ENCODE measurements at regions not wholly inside any gene's neighbourhood (a gene's known extent, or its start where the extent isn't known, plus 50 kb on each side); places are given as distances from the start of the nearest gene placed in this dataset.

DNA sequence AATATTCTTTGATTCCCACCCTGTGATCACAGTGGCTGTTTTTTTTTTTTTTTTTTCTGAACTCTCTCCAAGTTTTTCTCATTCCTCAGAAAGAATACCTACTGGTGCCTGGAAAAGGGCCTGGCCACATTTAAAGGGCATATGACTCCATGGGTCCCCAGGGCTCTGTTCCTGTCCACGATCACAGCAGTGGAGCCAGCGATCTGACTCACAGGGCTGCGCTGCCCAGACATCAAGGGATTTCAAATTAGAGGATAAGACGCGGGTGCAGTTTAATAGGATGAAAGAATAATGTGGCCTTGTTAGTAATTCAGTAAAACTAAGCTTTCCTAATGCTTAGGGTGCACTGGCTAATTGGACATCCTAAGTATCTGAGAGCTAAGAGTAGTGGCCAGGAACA lies 175.1 kb upstream of the MSX2 start:
- TF ChIP-seq, protein P1, sequence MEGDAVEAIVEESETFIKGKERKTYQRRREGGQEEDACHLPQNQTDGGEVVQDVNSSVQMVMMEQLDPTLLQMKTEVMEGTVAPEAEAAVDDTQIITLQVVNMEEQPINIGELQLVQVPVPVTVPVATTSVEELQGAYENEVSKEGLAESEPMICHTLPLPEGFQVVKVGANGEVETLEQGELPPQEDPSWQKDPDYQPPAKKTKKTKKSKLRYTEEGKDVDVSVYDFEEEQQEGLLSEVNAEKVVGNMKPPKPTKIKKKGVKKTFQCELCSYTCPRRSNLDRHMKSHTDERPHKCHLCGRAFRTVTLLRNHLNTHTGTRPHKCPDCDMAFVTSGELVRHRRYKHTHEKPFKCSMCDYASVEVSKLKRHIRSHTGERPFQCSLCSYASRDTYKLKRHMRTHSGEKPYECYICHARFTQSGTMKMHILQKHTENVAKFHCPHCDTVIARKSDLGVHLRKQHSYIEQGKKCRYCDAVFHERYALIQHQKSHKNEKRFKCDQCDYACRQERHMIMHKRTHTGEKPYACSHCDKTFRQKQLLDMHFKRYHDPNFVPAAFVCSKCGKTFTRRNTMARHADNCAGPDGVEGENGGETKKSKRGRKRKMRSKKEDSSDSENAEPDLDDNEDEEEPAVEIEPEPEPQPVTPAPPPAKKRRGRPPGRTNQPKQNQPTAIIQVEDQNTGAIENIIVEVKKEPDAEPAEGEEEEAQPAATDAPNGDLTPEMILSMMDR (conservative IDR thresholded peaks at IDR 0.05; ENCODE audit: control insufficient read depth, insufficient read depth, low read depth, low read length), result no peak
- DNase-seq (ENCODE audit: low read depth), result no peak
- no peak overlapping the region for H3K4me3 ChIP-seq (ENCODE audit: control insufficient read depth, low read depth, low read length)

DNA sequence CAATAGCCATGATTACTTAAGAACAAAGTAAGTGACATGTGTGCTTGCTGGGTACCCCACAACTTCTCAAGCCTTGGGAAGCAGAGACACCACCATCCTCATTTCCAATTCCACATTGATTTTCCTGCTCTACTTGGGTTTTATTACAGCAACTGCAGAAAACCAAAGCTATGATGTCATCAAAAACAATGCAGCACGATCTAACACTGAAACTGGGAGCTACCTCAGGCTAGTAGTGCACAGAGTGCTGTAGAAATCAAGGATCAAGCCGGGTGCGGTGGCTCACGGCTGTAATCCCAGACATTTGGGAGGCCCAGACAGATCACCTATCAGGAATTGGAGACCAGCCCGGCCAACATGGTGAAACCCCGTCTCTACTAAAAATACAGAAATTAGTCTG lies 174.4 kb upstream of the MSX2 start:
- TF ChIP-seq, protein P1 (conservative IDR thresholded peaks at IDR 0.05; ENCODE audit: control insufficient read depth, insufficient read depth, low read depth, low read length), result no peak

DNA sequence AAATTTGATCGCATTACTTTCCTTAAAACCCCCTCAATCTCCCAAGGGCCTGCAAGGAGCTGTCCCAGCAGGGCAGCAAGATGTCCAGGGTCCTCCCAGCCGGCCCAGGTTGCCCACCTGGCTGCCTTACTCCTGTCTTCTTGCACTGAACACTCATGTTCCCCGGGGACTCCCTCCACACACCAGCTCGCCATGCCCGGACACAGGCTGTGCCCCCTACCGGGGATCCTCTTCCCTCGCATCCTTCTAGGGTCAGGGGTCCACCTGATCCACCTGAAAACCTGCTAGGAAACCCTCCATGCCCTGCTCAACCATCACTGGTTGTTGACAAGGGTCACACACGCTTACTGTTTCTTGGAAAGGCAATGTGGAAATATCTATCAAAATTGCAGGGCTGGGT lies 172.0 kb upstream of the MSX2 start:
- TF ChIP-seq, protein P1 (conservative IDR thresholded peaks at IDR 0.05; ENCODE audit: control insufficient read depth, insufficient read depth, low read depth, low read length), result no peak
- H3K4me3 ChIP-seq (ENCODE audit: control insufficient read depth, low read depth, low read length), result no peak overlapping the region

More for the DNA sequence above, 174.4 kb upstream of the MSX2 start:
- no peak overlapping the region for H3K4me3 ChIP-seq (ENCODE audit: control insufficient read depth, low read depth, low read length)
- no peak for DNase-seq (ENCODE audit: low read depth)

DNA sequence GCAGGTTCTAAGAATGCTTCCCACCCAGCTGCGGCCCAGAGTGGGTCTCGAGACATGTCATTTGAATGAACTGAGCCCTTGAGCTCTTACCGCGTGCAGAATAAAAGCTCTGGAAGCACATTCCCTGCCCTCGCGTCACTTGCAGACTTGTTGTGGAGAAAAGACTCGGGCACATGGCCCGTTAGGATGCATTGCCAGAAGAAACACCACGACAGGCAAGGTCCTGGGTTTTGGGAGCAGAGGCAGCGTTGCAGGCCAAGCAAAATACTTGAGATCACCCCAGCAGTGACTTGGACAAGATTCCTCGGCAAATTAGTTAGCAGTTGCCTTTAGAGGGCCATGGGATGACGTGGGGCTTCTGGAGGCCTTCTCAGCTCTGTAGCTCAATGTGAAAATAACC lies 170.8 kb upstream of the MSX2 start:
- no peak overlapping the region for H3K4me3 ChIP-seq (ENCODE audit: control insufficient read depth, low read depth, low read length)
- TF ChIP-seq, protein P1 (conservative IDR thresholded peaks at IDR 0.05; ENCODE audit: control insufficient read depth, insufficient read depth, low read depth, low read length), result no peak
- DNase-seq (ENCODE audit: low read depth), result no peak

More for the DNA sequence above, 172.0 kb upstream of the MSX2 start:
- no peak for DNase-seq (ENCODE audit: low read depth)

DNA sequence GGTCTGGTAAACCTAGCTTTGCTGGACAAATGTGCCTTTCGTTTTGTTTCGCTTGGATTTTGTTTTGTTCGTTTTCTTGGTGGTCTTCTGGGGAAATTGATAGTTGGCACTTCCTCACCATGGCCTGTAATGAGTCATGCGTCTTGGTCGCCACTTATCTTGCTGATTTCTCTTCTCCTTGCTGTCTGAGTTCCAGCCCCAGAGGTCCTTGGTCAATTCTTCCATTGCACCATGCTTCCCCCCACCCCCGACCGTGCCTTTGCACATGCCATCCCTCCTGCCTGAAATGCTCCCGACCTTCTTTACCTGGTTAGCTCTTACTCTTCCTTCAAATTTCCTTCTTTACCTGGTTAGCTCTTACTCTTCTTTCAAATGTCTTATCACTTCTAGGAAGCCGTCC lies 168.7 kb upstream of the MSX2 start:
- no peak overlapping the region for H3K4me3 ChIP-seq (ENCODE audit: control insufficient read depth, low read depth, low read length)
- DNase-seq (ENCODE audit: low read depth), result no peak
- TF ChIP-seq, protein P1 (conservative IDR thresholded peaks at IDR 0.05; ENCODE audit: control insufficient read depth, insufficient read depth, low read depth, low read length), result no peak

DNA sequence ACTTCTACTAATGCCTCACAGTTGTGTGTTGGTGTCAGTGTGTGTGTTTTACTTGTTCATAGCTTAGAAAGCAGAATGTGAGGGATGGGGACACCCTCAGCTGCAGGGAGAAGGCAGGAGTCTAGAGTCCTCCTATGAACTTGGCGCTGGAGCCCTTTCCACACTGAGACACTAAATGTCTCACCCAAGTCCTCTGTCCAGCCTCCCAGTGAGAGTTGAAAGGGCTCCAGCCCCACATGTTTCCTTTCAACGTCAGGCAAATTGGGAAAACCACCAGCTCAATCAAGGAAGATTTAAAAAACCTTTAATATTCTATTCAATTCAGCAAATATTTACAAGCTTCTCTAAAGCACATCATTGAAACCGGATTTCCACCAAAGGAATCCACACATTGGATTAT lies 167.6 kb upstream of the MSX2 start:
- TF ChIP-seq, protein P1 (conservative IDR thresholded peaks at IDR 0.05; ENCODE audit: control insufficient read depth, insufficient read depth, low read depth, low read length), result no peak
- DNase-seq (ENCODE audit: low read depth), result no peak
- H3K4me3 ChIP-seq (ENCODE audit: control insufficient read depth, low read depth, low read length), result no peak overlapping the region

DNA sequence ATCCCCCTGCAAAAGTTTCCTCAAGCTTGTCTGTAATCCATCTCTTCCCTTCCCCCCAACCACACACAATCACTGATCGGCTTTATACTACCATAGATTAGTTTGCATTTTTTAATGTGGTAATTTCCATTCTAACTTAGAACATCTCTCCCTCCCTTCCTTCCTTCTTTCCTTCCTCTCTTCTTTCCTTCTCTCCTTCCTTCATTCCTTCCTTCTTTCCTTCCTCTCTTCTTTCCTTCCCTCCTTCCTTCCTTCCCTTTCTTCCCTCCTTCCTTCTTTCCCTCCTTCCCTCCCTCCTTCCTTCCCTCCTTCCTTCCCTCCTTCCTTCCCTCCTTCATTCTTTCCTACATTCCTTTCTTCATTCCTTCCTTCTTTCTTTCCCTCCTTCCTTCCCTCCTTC lies 166.2 kb upstream of the MSX2 start:
- no peak overlapping the region for H3K4me3 ChIP-seq (ENCODE audit: control insufficient read depth, low read depth, low read length)
- no peak for DNase-seq (ENCODE audit: low read depth)
- TF ChIP-seq, protein P1 (conservative IDR thresholded peaks at IDR 0.05; ENCODE audit: control insufficient read depth, insufficient read depth, low read depth, low read length), result no peak

All from fibroblast of mammary gland (primary cell).